CD14-positive monocyte (primary cell): ENCODE measurements at regions not wholly inside any gene's neighbourhood (a gene's known extent, or its start where the extent isn't known, plus 50 kb on each side); places are given as distances from the start of the nearest gene placed in this dataset.

Experiments used
- DNase-seq, 3 donors: peaks; one replicate each; pipeline ENCODE4 v3.0.0-alpha.2; 2011 to 2022
- H2AFZ ChIP-seq: 2 replicates; pipeline ENCODE4 v1.6.0; 2012; ENCODE audit warnings: mild to moderate bottlenecking, low read depth, low read length, inconsistent platforms; ENCODE audit not compliant: insufficient read depth, poor library complexity, severe bottlenecking
- H3K27ac ChIP-seq, 2 donors: 1 replicate in 1 of 2; 2 replicates in 1 of 2; pipeline ENCODE4 v1.5.1; 2012 to 2013; ENCODE audit warnings: low read length in 2 of 2, control low read depth in 1 of 2, inconsistent platforms in 1 of 2, low read depth in 1 of 2, mild to moderate bottlenecking in 1 of 2
- H3K27me3 ChIP-seq, 2 donors: one replicate each; pipeline versions ENCODE4 v1.6.0 to v1.6.1; 2011 to 2013; ENCODE audit warnings: low read length in 2 of 2; ENCODE audit not compliant: control insufficient read depth in 2 of 2, insufficient read depth in 2 of 2
- H3K36me3 ChIP-seq, 2 donors: replicated peaks in 1 of 2; 1 replicate in 1 of 2; 2 replicates in 1 of 2; pipeline versions ENCODE4 v1.5.1 to v1.6.1; 2012 to 2013; ENCODE audit warnings: low read length in 2 of 2, control low read depth in 1 of 2, inconsistent platforms in 1 of 2, mild to moderate bottlenecking in 1 of 2; ENCODE audit not compliant: insufficient read depth in 2 of 2, control insufficient read depth in 1 of 2
- H3K4me1 ChIP-seq, 2 donors: 1 replicate in 1 of 2; 2 replicates in 1 of 2; pipeline versions ENCODE4 v1.5.1 to v1.6.1; 2012 to 2013; ENCODE audit warnings: low read length in 2 of 2, control low read depth in 1 of 2, inconsistent platforms in 1 of 2, mild to moderate bottlenecking in 1 of 2, moderate library complexity in 1 of 2; ENCODE audit not compliant: insufficient read depth in 2 of 2, control insufficient read depth in 1 of 2
- H3K4me2 ChIP-seq: replicated peaks from 2 replicates; pipeline ENCODE3; 2012; ENCODE audit warnings: low read length, moderate library complexity, mild to moderate bottlenecking; ENCODE audit not compliant: poor library complexity, severe bottlenecking; ENCODE audit errors: extremely low read depth
- H3K4me3 ChIP-seq, 3 experiments: fragments of 200-600 bp in 1 of 3; sonication (generic) in 1 of 3; replicated peaks in 1 of 3; 1 replicate in 2 of 3; 2 replicates in 1 of 3; pipeline ENCODE4 v1.5.1; 2011 to 2013; ENCODE audit warnings: low read length in 3 of 3, mild to moderate bottlenecking in 3 of 3, control low read depth in 2 of 3, low read depth in 2 of 3, inconsistent platforms in 1 of 3, moderate library complexity in 1 of 3
- H3K79me2 ChIP-seq: 2 replicates; pipeline ENCODE4 v1.6.0; 2012; ENCODE audit warnings: mild to moderate bottlenecking, control low read depth, inconsistent platforms, low read length, moderate library complexity; ENCODE audit not compliant: insufficient read depth
- H3K9ac ChIP-seq: 2 replicates; pipeline ENCODE4 v1.6.0; 2017; ENCODE audit warnings: low read length, mild to moderate bottlenecking; ENCODE audit not compliant: insufficient read depth, poor library complexity, severe bottlenecking
- H3K9me3 ChIP-seq, 2 donors: replicated peaks in 1 of 2; 1 replicate in 1 of 2; 2 replicates in 1 of 2; pipeline versions ENCODE4 v1.5.1 to v1.6.1; 2012 to 2013; ENCODE audit warnings: low read length in 2 of 2, control low read depth in 1 of 2; ENCODE audit not compliant: control insufficient read depth in 1 of 2, insufficient read depth in 1 of 2
- H4K20me1 ChIP-seq: 2 replicates; pipeline ENCODE4 v1.6.0; 2012; ENCODE audit warnings: mild to moderate bottlenecking, low read length, control low read depth, moderate library complexity; ENCODE audit not compliant: insufficient read depth
- H3K27ac Mint-ChIP-seq, 7 donors: one replicate each; pipeline ENCODE4 v1.8.0; 2020; ENCODE audit warnings: mild to moderate bottlenecking in 7 of 7, mixed read lengths in 7 of 7, moderate library complexity in 6 of 7, inconsistent platforms in 2 of 7
- H3K27me3 Mint-ChIP-seq, 3 donors: one replicate each; pipeline ENCODE4 v1.8.0; 2021 to 2022; ENCODE audit warnings: low read depth in 3 of 3, mild to moderate bottlenecking in 3 of 3, mixed read lengths in 3 of 3, moderate library complexity in 3 of 3, inconsistent platforms in 1 of 3
- H3K36me3 Mint-ChIP-seq, 2 donors: one replicate each; pipeline ENCODE4 v1.8.0; 2020; ENCODE audit warnings: mixed read lengths in 2 of 2, inconsistent platforms in 1 of 2, mild to moderate bottlenecking in 1 of 2
- H3K4me1 Mint-ChIP-seq: one replicate; pipeline ENCODE4 v1.8.0; 2020; ENCODE audit warnings: mild to moderate bottlenecking, mixed read lengths
- H3K4me3 Mint-ChIP-seq, 2 donors: one replicate each; pipeline ENCODE4 v1.8.0; 2020; ENCODE audit warnings: mild to moderate bottlenecking in 2 of 2, mixed read lengths in 2 of 2, moderate library complexity in 1 of 2
- H3K9me3 Mint-ChIP-seq, 7 donors: one replicate each; pipeline ENCODE4 v1.8.0; 2020 to 2022; ENCODE audit warnings: mixed read lengths in 7 of 7, mild to moderate bottlenecking in 6 of 7, moderate library complexity in 6 of 7, inconsistent platforms in 2 of 7
- WGBS: methylation state at CpG from one replicate; pipeline ENCODE4 v1.1.5; 2013; ENCODE audit warnings: missing lambda C conversion rate; ENCODE audit not compliant: insufficient coverage; 5-methylcytosine and 5-hydroxymethylcytosine counted together
- intact Hi-C, 2 donors: fragments of 100-400 bp; cut with micrococcal nuclease; formaldehyde crosslinking; loops; one replicate each; pipeline versions ENCODE4 v1.15.0 to v1.15.1; 2023
- TF ChIP-seq, protein P1 (sequence below): fragments of 200-600 bp; IDR thresholded peaks from one replicate; pipeline ENCODE4 v1.8.0; 2022; ENCODE audit warnings: antibody characterized with exemption, mild to moderate bottlenecking

DNA sequence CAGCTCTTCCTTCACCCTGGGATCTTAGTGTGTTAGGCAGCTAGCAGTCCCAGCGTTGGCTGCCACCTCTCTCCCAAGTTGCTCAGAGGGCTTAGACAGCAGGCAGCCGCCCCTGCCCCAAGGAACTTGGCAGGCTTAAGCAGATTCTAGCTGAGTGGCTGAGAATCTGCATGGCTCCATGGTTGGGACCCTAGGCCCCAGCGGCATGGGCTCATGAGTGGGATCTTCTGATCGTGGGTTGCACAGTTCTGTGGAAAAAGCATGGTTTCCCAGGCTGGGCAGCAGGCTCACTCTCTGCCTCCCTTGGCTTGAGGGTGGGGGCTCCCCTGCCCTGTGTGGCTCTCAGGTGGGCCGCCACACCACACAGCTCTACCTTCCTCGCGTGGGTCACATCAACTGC is 1624.9 kb downstream of the GRIK2 start:
- Histone ChIP-seq H3K79me2 (no peaks in the 10 kb centered on the region), H3K4me2 (no peak overlapping the region), H3K36me3 (no peaks in the 10 kb centered on the region), H4K20me1 (no peaks in the 10 kb centered on the region), H3K4me3 (no peak overlapping the region), H3K9ac (no peak overlapping the region), H3K4me1 (no peaks in the 10 kb centered on the region), H3K27me3 (no peaks in the 10 kb centered on the region), H3K9me3 (peaks cover 8 to 13% of the 10 kb centered on the region in 2 donors), H3K27ac (no peak overlapping the region), H2AFZ (no peak overlapping the region)
- no peaks in the 10 kb centered on the region for H3K36me3 Mint-ChIP-seq
- intact Hi-C loops: no loop called here
- TF ChIP-seq, protein P1, sequence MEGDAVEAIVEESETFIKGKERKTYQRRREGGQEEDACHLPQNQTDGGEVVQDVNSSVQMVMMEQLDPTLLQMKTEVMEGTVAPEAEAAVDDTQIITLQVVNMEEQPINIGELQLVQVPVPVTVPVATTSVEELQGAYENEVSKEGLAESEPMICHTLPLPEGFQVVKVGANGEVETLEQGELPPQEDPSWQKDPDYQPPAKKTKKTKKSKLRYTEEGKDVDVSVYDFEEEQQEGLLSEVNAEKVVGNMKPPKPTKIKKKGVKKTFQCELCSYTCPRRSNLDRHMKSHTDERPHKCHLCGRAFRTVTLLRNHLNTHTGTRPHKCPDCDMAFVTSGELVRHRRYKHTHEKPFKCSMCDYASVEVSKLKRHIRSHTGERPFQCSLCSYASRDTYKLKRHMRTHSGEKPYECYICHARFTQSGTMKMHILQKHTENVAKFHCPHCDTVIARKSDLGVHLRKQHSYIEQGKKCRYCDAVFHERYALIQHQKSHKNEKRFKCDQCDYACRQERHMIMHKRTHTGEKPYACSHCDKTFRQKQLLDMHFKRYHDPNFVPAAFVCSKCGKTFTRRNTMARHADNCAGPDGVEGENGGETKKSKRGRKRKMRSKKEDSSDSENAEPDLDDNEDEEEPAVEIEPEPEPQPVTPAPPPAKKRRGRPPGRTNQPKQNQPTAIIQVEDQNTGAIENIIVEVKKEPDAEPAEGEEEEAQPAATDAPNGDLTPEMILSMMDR: no peak
- 84% methylated on average over 7 of the region's 7 CpGs for WGBS
- peaks cover 0 to 6% (median 3%) of the 10 kb centered on the region in 7 donors for H3K9me3 Mint-ChIP-seq
- H3K27me3 Mint-ChIP-seq: no peaks in the 10 kb centered on the region
- DNase-seq: no peak
- no peak overlapping the region for H3K27ac Mint-ChIP-seq
- no peaks in the 10 kb centered on the region for H3K4me1 Mint-ChIP-seq
- no peak overlapping the region for H3K4me3 Mint-ChIP-seq

DNA sequence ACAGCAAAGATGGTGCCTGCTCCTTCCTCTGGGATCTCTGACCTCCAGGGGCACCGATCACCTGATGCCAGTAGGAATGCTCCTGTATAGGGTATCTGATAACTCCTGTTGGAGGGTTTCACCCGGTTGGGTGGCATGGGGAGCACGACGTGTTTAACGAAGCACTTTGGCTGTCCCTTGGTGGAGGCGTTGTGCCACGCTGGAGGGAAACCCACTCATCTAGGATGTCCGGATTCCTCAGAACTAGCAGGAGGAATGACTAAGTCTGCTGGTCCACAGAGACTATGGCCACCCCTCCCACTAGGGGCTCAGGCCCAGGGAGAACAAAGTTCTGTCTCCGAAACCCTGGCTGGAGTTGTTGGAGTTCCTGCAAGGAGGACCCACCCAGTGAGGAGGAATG is 1624.4 kb downstream of the GRIK2 start:
- H3K27me3 ChIP-seq: no peaks in the 10 kb centered on the region
- H3K9me3 ChIP-seq: peaks cover 8 to 13% of the 10 kb centered on the region in 2 donors
- Mint-ChIP-seq H3K27me3 (no peaks in the 10 kb centered on the region), H3K27ac (no peak overlapping the region), H3K4me3 (no peak overlapping the region), H3K9me3 (peaks cover 0 to 6% (median 3%) of the 10 kb centered on the region in 7 donors), H3K36me3 (no peaks in the 10 kb centered on the region), H3K4me1 (no peaks in the 10 kb centered on the region)
- no peaks in the 10 kb centered on the region for H4K20me1 ChIP-seq
- H3K9ac ChIP-seq: no peak overlapping the region
- H3K36me3 ChIP-seq: no peaks in the 10 kb centered on the region
- WGBS: 97% methylated on average over 8 of the region's 9 CpGs
- no peak overlapping the region for H2AFZ ChIP-seq
- intact Hi-C loops: no loop called here
- H3K79me2 ChIP-seq: no peaks in the 10 kb centered on the region
- no peak overlapping the region for H3K27ac ChIP-seq
- TF ChIP-seq, protein P1: no peak
- DNase-seq: no peak
- H3K4me1 ChIP-seq: no peaks in the 10 kb centered on the region
- H3K4me2 ChIP-seq: no peak overlapping the region
- H3K4me3 ChIP-seq: no peak overlapping the region
